Mucosa of rectum (tissue), 2 donors: ENCODE measurements at regions not wholly inside any gene's neighbourhood (a gene's known extent, or its start where the extent isn't known, plus 50 kb on each side); places are given as distances from the start of the nearest gene placed in this dataset.
"Not testable (repeated sequence)": the region's sequence is repeated elsewhere in the genome, so short reads cannot be mapped to it uniquely, and the experiment has no call there.

Experiments
- H3K27ac ChIP-seq, 2 donors: one replicate each; pipeline ENCODE4 v1.7.0; 2013; ENCODE audit warnings: inconsistent platforms in 2 of 2, low read depth in 2 of 2, low read length in 2 of 2
- H3K27me3 ChIP-seq, 2 donors: one replicate each; pipeline ENCODE4 v1.7.0; 2013; ENCODE audit warnings: low read length in 2 of 2; ENCODE audit not compliant: control insufficient read depth in 2 of 2, insufficient read depth in 2 of 2
- H3K36me3 ChIP-seq, 2 donors: one replicate each; pipeline ENCODE4 v1.7.0; 2013; ENCODE audit warnings: low read length in 2 of 2; ENCODE audit not compliant: control insufficient read depth in 2 of 2, insufficient read depth in 2 of 2
- H3K4me1 ChIP-seq, 2 donors: one replicate each; pipeline ENCODE4 v1.7.0; 2013; ENCODE audit warnings: low read length in 2 of 2, mild to moderate bottlenecking in 1 of 2; ENCODE audit not compliant: control insufficient read depth in 2 of 2, insufficient read depth in 2 of 2
- H3K4me3 ChIP-seq, 2 donors: one replicate each; pipeline ENCODE4 v1.7.0; 2013; ENCODE audit warnings: low read length in 2 of 2
- H3K9ac ChIP-seq, 2 donors: one replicate each; pipeline ENCODE4 v1.7.0; 2013; ENCODE audit warnings: low read length in 2 of 2, low read depth in 1 of 2, mild to moderate bottlenecking in 1 of 2
- H3K9me3 ChIP-seq, 2 donors: one replicate each; pipeline ENCODE4 v1.7.0; 2013; ENCODE audit warnings: low read length in 2 of 2; ENCODE audit not compliant: control insufficient read depth in 2 of 2
- donor health status: healthy.
- donor health status: Normal muscosa, but diverticular disease.

DNA sequence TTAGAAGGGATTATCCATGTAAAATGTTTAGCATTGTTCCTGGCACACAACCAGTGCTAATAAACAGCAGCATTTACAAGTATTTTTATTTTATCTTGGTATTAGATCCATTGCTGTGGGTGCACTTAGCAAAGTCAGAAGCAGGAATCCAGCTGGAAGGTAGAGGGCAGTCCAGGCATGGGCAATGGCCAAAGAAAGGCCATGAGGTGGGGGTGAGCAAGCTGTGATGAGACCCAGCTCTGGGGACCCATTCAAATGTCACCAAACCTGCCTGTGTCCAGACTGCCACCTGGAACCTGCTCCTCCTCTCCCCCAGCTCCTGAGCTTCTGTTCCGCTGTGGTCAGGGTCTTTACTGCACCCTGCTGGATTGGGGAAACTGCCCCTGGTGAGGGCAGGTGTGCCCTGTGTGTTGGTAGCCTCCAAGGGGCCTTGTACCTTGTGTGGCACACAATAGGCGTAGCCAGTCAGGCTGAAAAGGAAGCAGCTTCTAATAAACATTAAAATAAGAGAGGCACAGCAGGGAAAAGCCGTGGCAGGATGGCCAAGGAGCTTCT is 118.0 kb upstream of the CRHR1 start:
- Histone ChIP-seq H3K36me3 (no peaks in the 10 kb centered on the region), H3K27ac (no peak overlapping the region), H3K27me3 (peaks cover 0 to 3% of the 10 kb centered on the region in 2 donors)

GRCh38 chr17:45666641-45667040 is 117.5 kb upstream of the CRHR1 start:
- H3K9me3 ChIP-seq = peaks cover 0 to 3% of the 10 kb centered on the region in 2 donors
- no peaks in the 10 kb centered on the region for H3K4me1 ChIP-seq
- no peak overlapping the region for H3K9ac ChIP-seq
- no peak overlapping the region for H3K27ac ChIP-seq
- H3K36me3 ChIP-seq = no peaks in the 10 kb centered on the region
- no peak overlapping the region for H3K4me3 ChIP-seq
- no peaks in the 10 kb centered on the region for H3K27me3 ChIP-seq

More for the DNA sequence above, 118.0 kb upstream of the CRHR1 start:
- Histone ChIP-seq H3K4me1 (no peaks in the 10 kb centered on the region), H3K9ac (no peak overlapping the region), H3K4me3 (no peak overlapping the region), H3K9me3 (peaks cover 0 to 3% of the 10 kb centered on the region in 2 donors)

DNA sequence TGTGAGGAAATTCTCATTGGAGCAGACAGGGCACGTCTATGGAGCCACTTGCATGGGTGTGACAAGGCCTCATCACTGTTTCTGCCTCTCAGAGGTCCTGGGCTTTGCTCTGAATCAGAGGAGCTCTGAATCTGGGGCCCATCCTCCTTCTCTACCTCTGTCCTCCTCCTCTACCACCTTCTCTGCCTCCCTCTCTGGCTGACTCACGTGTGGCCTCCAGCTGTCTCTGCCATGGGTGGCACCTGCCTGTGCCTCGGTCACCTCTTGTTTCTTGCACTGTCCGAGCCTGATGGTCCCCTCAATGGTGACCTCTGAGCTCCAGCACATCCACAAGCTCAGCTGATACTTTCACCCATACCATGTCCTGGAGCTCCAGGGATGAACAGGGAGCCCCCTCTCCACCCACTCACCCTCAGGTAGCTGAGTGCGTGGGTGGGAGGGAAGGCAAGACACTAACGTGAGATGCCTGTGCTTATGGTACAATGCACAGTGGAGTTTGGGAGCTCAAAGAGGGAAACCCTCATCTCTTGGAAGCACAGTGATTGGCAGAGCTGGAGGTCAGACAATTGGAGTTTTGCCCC is 116.4 kb upstream of the CRHR1 start:
- Histone ChIP-seq H3K27ac (no peak overlapping the region), H3K27me3 (no peaks in the 10 kb centered on the region), H3K36me3 (no peaks in the 10 kb centered on the region), H3K4me3 (no peak overlapping the region), H3K9me3 (peaks cover 0 to under 1% of the 10 kb centered on the region in 2 donors), H3K9ac (no peak overlapping the region), H3K4me1 (no peaks in the 10 kb centered on the region)

- H3K36me3 ChIP-seq = no peaks in the 10 kb centered on the region
These were observed 115.8 kb upstream of the CRHR1 start for GRCh38 chr17:45668316-45668715.

DNA sequence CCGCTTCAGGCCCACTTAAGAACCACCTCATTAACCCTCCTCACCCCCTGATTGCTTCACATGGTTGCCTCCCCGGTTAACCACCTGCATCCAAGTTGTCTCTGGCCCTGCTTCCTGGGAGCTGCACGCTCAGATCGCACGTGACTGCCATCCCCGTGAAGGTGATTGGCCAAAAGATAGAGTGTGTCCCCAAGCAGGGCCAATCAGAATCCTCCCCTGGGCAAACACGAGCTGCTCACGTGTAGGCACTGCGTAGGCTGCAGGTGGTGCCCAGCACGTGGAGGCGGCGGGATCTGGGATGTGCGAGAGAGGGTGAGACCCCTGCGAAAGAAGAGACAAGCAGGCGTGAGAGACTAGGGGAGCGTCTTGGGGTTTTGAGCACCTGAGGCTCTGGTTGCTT is 111.8 kb upstream of the CRHR1 start:
- H3K9me3 ChIP-seq = no peaks in the 10 kb centered on the region
- H3K36me3 ChIP-seq = no peaks in the 10 kb centered on the region
- H3K4me3 ChIP-seq = no peak overlapping the region
- no peak overlapping the region for H3K27ac ChIP-seq
- no peaks in the 10 kb centered on the region for H3K4me1 ChIP-seq
- no peak overlapping the region for H3K9ac ChIP-seq
- H3K27me3 ChIP-seq = no peaks in the 10 kb centered on the region

More at GRCh38 chr17:45668316-45668715, 115.8 kb upstream of the CRHR1 start:
- Histone ChIP-seq H3K4me1 (no peaks in the 10 kb centered on the region), H3K9me3 (no peaks in the 10 kb centered on the region), H3K27ac (no peak overlapping the region), H3K27me3 (no peaks in the 10 kb centered on the region), H3K9ac (no peak overlapping the region), H3K4me3 (no peak overlapping the region)

GRCh38 chr17:45672792-45673191 is 111.3 kb upstream of the CRHR1 start:
- no peak overlapping the region for H3K4me3 ChIP-seq
- H3K36me3 ChIP-seq = no peaks in the 10 kb centered on the region

GRCh38 chr17:45673759-45674158 is 110.4 kb upstream of the CRHR1 start:
- not testable (repeated sequence) for H3K4me1 ChIP-seq, H3K27ac ChIP-seq, H3K9me3 ChIP-seq, H3K4me3 ChIP-seq, H3K27me3 ChIP-seq, H3K36me3 ChIP-seq, H3K9ac ChIP-seq

More at GRCh38 chr17:45672792-45673191, 111.3 kb upstream of the CRHR1 start:
- Histone ChIP-seq H3K9ac (no peak overlapping the region), H3K27ac (no peak overlapping the region), H3K4me1 (no peaks in the 10 kb centered on the region), H3K27me3 (no peaks in the 10 kb centered on the region), H3K9me3 (no peaks in the 10 kb centered on the region)

DNA sequence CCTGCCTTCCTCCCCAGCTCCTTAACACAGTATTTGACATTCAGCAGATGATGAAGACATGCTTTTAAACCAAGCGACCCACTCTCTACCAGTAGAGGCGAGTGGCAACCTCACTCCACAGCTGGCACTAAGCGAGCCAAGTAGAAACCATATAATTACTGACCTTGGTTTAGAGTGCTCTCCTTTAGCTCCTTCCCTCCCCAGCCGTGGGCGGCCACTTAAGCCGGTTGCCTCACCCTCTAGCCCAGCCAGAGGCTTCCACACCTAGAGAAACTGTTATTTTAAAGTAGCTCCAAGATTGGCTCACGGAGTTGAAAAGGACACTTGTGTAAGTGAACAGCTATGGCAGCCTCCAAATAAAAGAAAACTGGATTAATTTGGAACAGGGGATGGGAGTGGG is 109.1 kb upstream of the CRHR1 start:
- H3K27me3 ChIP-seq = peaks cover 0 to 4% of the 10 kb centered on the region in 2 donors
- H3K9me3 ChIP-seq = no peaks in the 10 kb centered on the region
- H3K4me3 ChIP-seq = no peak overlapping the region
- H3K9ac ChIP-seq = no peak overlapping the region
- H3K27ac ChIP-seq = no peak overlapping the region
- no peaks in the 10 kb centered on the region for H3K4me1 ChIP-seq
- H3K36me3 ChIP-seq = no peaks in the 10 kb centered on the region

DNA sequence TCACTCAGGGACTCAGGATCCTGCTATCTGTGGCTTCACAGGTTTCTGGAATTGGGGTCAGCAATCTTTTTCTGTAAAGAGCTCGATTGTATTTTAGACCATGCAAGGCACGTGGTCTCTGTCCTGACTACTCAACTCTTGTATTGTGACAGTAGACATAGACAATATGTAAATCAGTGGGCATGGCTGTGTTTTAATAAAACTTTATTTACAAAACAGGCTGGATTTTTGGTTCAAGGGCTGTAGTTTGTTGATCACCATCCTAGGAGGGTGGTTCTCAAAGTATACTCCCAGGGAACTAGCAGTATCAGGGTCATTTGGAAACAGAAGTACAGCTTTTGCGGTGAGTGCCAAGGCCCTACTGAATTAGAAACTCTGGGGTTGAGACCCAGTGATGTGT is 108.2 kb upstream of the CRHR1 start:
- no peaks in the 10 kb centered on the region for H3K4me1 ChIP-seq
- H3K9me3 ChIP-seq = no peaks in the 10 kb centered on the region
- peaks cover under 1 to 4% of the 10 kb centered on the region in 2 donors for H3K27me3 ChIP-seq
- H3K9ac ChIP-seq = no peak overlapping the region
- no peak overlapping the region for H3K27ac ChIP-seq
- H3K36me3 ChIP-seq = no peaks in the 10 kb centered on the region
- no peak overlapping the region for H3K4me3 ChIP-seq

- no peak overlapping the region for H3K4me3 ChIP-seq
- H3K9me3 ChIP-seq = no peaks in the 10 kb centered on the region
- no peaks in the 10 kb centered on the region for H3K4me1 ChIP-seq
- H3K27ac ChIP-seq = no peak overlapping the region
- H3K27me3 ChIP-seq = peaks cover 3 to 4% of the 10 kb centered on the region in 2 donors
- H3K36me3 ChIP-seq = no peaks in the 10 kb centered on the region
- H3K9ac ChIP-seq = no peak overlapping the region
These were observed 107.4 kb upstream of the CRHR1 start for GRCh38 chr17:45676695-45677094.
